C4-2B (cell line): ENCODE measurements at regions not wholly inside any gene's neighbourhood (a gene's known extent, or its start where the extent isn't known, plus 50 kb on each side); places are given as distances from the start of the nearest gene placed in this dataset.

Source experiments
- CTCF ChIP-seq: fragments of 450-650 bp; conservative IDR thresholded peaks from 2 replicates; pipeline ENCODE4 v1.5.1; 2017; ENCODE audit warnings: mild to moderate bottlenecking
- ZFX ChIP-seq: fragments of 450-650 bp; IDR thresholded peaks from 2 replicates; pipeline ENCODE4 v1.6.1; 2017

DNA sequence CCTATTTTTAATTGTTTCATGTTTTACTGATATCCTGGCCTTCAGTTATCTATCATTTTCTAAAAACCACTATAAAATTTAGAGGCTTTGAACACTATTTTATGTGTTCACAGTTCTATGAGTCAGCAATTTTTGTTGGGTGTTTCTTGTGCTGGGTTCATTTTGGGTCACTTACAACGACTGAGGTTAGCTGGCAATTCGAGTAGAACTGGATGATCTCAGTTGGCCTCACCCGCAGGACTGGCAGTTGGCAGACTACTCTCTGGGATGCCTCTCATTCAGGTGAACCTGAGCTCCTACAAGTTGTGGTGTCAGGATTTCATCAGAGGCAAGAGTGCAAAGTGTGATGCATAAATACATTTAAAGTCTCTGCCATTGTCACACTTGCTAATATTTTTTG, 151.0 kb upstream of the PAPPA start:
- no peak for TF ChIP-seq CTCF
- TF ChIP-seq ZFX = no peak
